Loucy (cell line): ENCODE measurements at regions not wholly inside any gene's neighbourhood (a gene's known extent, or its start where the extent isn't known, plus 50 kb on each side); places are given as distances from the start of the nearest gene placed in this dataset.
"Not testable (repeated sequence)": the region's sequence is repeated elsewhere in the genome, so short reads cannot be mapped to it uniquely, and the experiment has no call there.

Experiments
- H2AFZ ChIP-seq: fragments of 200-600 bp; sonication (generic); 2 replicates; pipeline ENCODE4 v1.6.0; 2016; ENCODE audit warnings: antibody characterized with exemption, mild to moderate bottlenecking, low read length, moderate library complexity
- H3F3A ChIP-seq: fragments of 200-600 bp; 2 replicates; pipeline ENCODE4 v1.6.0; 2016; ENCODE audit warnings: antibody characterized with exemption, low read depth, mild to moderate bottlenecking
- H3K27me3 ChIP-seq: fragments of 200-600 bp; sonication (generic); 2 replicates; pipeline ENCODE4 v1.6.1; 2014; ENCODE audit warnings: low read length, mild to moderate bottlenecking; ENCODE audit not compliant: insufficient read depth, poor library complexity, severe bottlenecking
- H3K36me3 ChIP-seq: fragments of 200-600 bp; sonication (generic); 2 replicates; pipeline ENCODE4 v1.6.1; 2016; ENCODE audit warnings: low read length; ENCODE audit not compliant: insufficient read depth
- H3K4me1 ChIP-seq: fragments of 200-600 bp; sonication (generic); 2 replicates; pipeline ENCODE4 v1.5.1; 2014; ENCODE audit warnings: low read length, mild to moderate bottlenecking; ENCODE audit not compliant: insufficient read depth, poor library complexity, severe bottlenecking
- H3K4me2 ChIP-seq: fragments of 200-600 bp; sonication (generic); 2 replicates; pipeline ENCODE4 v1.6.0; 2014; ENCODE audit warnings: antibody characterized with exemption, low read length, low read depth, mild to moderate bottlenecking; ENCODE audit not compliant: poor library complexity, severe bottlenecking
- H3K4me3 ChIP-seq: fragments of 200-600 bp; sonication (generic); 2 replicates; pipeline ENCODE4 v1.5.1; 2014; ENCODE audit warnings: low read length, mild to moderate bottlenecking, mixed read lengths; ENCODE audit not compliant: poor library complexity, severe bottlenecking
- H3K79me2 ChIP-seq: fragments of 200-600 bp; sonication (generic); 2 replicates; pipeline ENCODE4 v1.6.1; 2014; ENCODE audit warnings: low read length; ENCODE audit not compliant: insufficient read depth
- H3K9ac ChIP-seq: fragments of 200-600 bp; sonication (generic); 2 replicates; pipeline ENCODE4 v1.6.0; 2014; ENCODE audit warnings: mild to moderate bottlenecking, low read depth, low read length, moderate library complexity; ENCODE audit not compliant: poor library complexity, severe bottlenecking
- H3K9me2 ChIP-seq: fragments of 200-600 bp; sonication (generic); replicated peaks from 2 replicates; pipeline ENCODE4 v1.6.1; 2016; ENCODE audit warnings: low read depth, low read length, mixed read lengths
- H3K9me3 ChIP-seq: fragments of 200-600 bp; sonication (generic); 2 replicates; pipeline ENCODE4 v1.6.1; 2014; ENCODE audit warnings: mild to moderate bottlenecking, antibody characterized with exemption, low read length, low read depth; ENCODE audit not compliant: insufficient read depth
- H4K20me1 ChIP-seq: fragments of 200-600 bp; sonication (generic); 2 replicates; pipeline ENCODE4 v1.6.0; 2014; ENCODE audit warnings: antibody characterized with exemption, low read length, mild to moderate bottlenecking; ENCODE audit not compliant: insufficient read depth, poor library complexity, severe bottlenecking
- EZH2phosphoT487 ChIP-seq: fragments of 200-600 bp; IDR thresholded peaks from 2 replicates; pipeline ENCODE4 v1.6.1; 2018; ENCODE audit warnings: antibody characterized with exemption, mild to moderate bottlenecking, moderate library complexity, borderline replicate concordance
- TF ChIP-seq, protein P1 (sequence below): fragments of 200-600 bp; sonication (generic); conservative IDR thresholded peaks from 2 replicates; pipeline ENCODE4 v1.5.1; 2014; ENCODE audit warnings: mild to moderate bottlenecking, antibody characterized with exemption, low read length

DNA sequence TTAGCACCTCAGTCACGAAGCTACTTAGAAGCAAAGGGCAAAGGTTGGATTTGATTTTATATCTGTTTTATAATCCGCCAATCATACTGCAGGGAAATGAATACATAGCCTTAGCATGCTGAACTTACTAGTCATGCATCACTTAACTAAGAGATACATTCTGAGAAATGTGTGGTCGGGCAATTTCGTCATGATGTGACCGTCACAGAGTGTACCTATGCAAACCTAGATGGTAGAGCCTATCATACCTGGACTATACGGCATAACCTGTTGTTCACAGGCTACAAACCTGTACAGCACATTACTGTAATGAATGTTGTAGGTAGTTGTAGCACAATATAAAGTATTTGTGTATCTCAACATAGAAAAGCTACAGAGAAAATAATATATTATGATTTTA, 345.2 kb upstream of the RGS17 start:
- no peaks in the 10 kb centered on the region for H3K9me3 ChIP-seq
- H3K36me3 ChIP-seq, result no peaks in the 10 kb centered on the region
- H2AFZ ChIP-seq, result no peak overlapping the region
- H3K4me1 ChIP-seq, result no peaks in the 10 kb centered on the region
- no peak overlapping the region for H3K4me3 ChIP-seq
- H3K79me2 ChIP-seq, result no peaks in the 10 kb centered on the region
- H3K4me2 ChIP-seq, result no peak overlapping the region
- no peak for TF ChIP-seq EZH2phosphoT487
- TF ChIP-seq, protein P1, sequence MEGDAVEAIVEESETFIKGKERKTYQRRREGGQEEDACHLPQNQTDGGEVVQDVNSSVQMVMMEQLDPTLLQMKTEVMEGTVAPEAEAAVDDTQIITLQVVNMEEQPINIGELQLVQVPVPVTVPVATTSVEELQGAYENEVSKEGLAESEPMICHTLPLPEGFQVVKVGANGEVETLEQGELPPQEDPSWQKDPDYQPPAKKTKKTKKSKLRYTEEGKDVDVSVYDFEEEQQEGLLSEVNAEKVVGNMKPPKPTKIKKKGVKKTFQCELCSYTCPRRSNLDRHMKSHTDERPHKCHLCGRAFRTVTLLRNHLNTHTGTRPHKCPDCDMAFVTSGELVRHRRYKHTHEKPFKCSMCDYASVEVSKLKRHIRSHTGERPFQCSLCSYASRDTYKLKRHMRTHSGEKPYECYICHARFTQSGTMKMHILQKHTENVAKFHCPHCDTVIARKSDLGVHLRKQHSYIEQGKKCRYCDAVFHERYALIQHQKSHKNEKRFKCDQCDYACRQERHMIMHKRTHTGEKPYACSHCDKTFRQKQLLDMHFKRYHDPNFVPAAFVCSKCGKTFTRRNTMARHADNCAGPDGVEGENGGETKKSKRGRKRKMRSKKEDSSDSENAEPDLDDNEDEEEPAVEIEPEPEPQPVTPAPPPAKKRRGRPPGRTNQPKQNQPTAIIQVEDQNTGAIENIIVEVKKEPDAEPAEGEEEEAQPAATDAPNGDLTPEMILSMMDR, result no peak
- no peaks in the 10 kb centered on the region for H3F3A ChIP-seq
- no peak overlapping the region for H3K9ac ChIP-seq
- H4K20me1 ChIP-seq, result no peaks in the 10 kb centered on the region
- H3K27me3 ChIP-seq, result no peaks in the 10 kb centered on the region
- H3K9me2 ChIP-seq, result no peaks in the 10 kb centered on the region; the same call in 1 of the 2 replicates

DNA sequence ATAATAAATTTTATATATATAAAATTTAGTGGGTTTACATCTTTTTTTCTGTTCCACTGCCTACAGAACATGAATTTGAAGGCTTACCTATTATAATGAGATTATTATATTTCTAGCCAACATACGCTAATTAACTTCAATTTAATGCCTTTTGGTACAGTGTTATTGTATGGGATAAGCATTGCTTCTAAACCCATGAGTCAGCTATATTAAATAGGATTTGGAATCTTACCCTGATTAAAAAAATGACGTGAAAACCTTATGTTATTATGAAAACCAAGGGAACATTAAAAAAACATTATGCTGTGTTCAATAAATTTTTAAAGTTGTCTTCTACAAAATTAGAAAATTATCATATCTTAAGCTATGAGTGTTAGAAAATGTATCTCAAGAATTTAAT, 334.0 kb upstream of the RGS17 start:
- TF ChIP-seq, protein P1, result no peak
- H3K79me2 ChIP-seq, result no peaks in the 10 kb centered on the region
- H3K9me2 ChIP-seq, result no peaks in the 10 kb centered on the region
- H3K4me1 ChIP-seq, result no peaks in the 10 kb centered on the region
- no peaks in the 10 kb centered on the region for H3K27me3 ChIP-seq
- H2AFZ ChIP-seq, result no peak overlapping the region
- H3K4me2 ChIP-seq, result no peak overlapping the region
- H3F3A ChIP-seq, result no peaks in the 10 kb centered on the region
- H4K20me1 ChIP-seq, result no peaks in the 10 kb centered on the region
- H3K9ac ChIP-seq, result no peak overlapping the region
- no peaks in the 10 kb centered on the region for H3K36me3 ChIP-seq
- no peaks in the 10 kb centered on the region for H3K9me3 ChIP-seq
- H3K4me3 ChIP-seq, result no peak overlapping the region

DNA sequence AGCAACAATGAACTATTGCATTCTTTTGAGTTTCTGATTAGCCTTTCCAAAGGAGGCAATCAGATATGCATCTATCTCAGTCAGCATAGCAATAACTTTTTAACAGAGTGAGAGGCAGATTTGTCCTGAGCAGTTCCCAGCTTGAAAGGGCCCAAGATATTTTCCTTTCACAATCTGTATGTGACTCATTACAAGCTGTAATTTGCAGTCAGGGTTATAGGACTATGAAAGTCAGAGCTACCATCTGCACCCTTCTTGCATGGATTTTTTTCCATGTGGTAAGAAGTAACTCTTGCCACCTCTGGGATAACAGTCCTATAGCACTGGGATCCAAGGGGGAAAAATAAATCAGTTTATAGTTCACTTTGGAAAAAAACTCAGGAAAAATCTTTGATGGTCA, 318.2 kb upstream of the RGS17 start:
- Histone ChIP-seq H2AFZ (no peak overlapping the region), H3K4me3 (no peak overlapping the region), H3K27me3 (no peaks in the 10 kb centered on the region), H3K9ac (no peak overlapping the region), H3K9me2 (no peaks in the 10 kb centered on the region), H3K79me2 (no peaks in the 10 kb centered on the region), H3F3A (no peaks in the 10 kb centered on the region), H3K36me3 (no peaks in the 10 kb centered on the region), H3K9me3 (no peaks in the 10 kb centered on the region), H3K4me1 (no peaks in the 10 kb centered on the region), H4K20me1 (no peaks in the 10 kb centered on the region), H3K4me2 (no peak overlapping the region)
- TF ChIP-seq, protein P1, result no peak
- TF ChIP-seq EZH2phosphoT487, result no peak

DNA sequence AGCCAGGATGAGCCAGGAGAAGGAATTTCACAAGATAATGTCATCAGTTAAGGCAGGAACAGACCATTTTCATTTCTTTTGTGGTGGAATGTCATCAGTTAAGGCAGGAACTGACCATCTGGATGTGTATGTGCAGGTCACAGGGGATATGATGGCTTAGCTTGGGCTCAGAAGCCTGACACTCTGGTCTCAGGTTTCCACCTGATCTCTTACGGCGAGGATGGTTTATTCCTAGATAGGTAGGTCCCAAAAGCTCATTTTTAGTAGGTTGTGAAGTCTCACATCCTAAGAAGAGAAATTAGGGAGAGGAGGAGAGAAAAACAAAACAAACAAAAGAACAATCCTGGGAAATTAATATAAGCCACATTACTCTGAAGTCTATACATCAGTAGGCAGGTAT, 311.7 kb upstream of the RGS17 start:
- not testable (repeated sequence) for H3K4me1 ChIP-seq, H4K20me1 ChIP-seq, H3F3A ChIP-seq, H3K79me2 ChIP-seq, H3K9ac ChIP-seq, H3K36me3 ChIP-seq, H2AFZ ChIP-seq, H3K4me2 ChIP-seq, H3K9me3 ChIP-seq, H3K4me3 ChIP-seq, H3K27me3 ChIP-seq, H3K9me2 ChIP-seq
